WI38 (cell line): ENCODE measurements at regions not wholly inside any gene's neighbourhood (a gene's known extent, or its start where the extent isn't known, plus 50 kb on each side); places are given as distances from the start of the nearest gene placed in this dataset.

Source experiments
- H3K4me3 ChIP-seq: 2 replicates; pipeline ENCODE4 v1.5.1; 2011; ENCODE audit warnings: low read depth, mild to moderate bottlenecking, control low read depth, low read length
- CTCF ChIP-seq: IDR thresholded peaks from 2 replicates; pipeline ENCODE4 v1.5.1; 2012; ENCODE audit warnings: low read depth, mild to moderate bottlenecking, control low read depth, low read length

GRCh38 chr12:90061809-90062208 lies 353.2 kb upstream of the ATP2B1 start:
- no peak overlapping the region for H3K4me3 ChIP-seq
- TF ChIP-seq CTCF, result no peak

GRCh38 chr12:90060031-90060430 lies 351.4 kb upstream of the ATP2B1 start:
- H3K4me3 ChIP-seq, result no peak overlapping the region

GRCh38 chr12:90058704-90059103 lies 350.1 kb upstream of the ATP2B1 start:
- TF ChIP-seq CTCF, result no peak
- no peak overlapping the region for H3K4me3 ChIP-seq

More at GRCh38 chr12:90060031-90060430, 351.4 kb upstream of the ATP2B1 start:
- TF ChIP-seq CTCF, result no peak

- TF ChIP-seq CTCF, result no peak
- H3K4me3 ChIP-seq, result no peak overlapping the region
Measured at GRCh38 chr12:90055071-90055470, 346.4 kb upstream of the ATP2B1 start.

GRCh38 chr12:90048918-90049317 lies 340.3 kb upstream of the ATP2B1 start:
- TF ChIP-seq CTCF, result no peak
- H3K4me3 ChIP-seq, result no peak overlapping the region

GRCh38 chr12:90045559-90045958 lies 336.9 kb upstream of the ATP2B1 start:
- TF ChIP-seq CTCF, result no peak
- H3K4me3 ChIP-seq, result no peak overlapping the region

GRCh38 chr12:90044069-90044468 lies 335.4 kb upstream of the ATP2B1 start:
- no peak overlapping the region for H3K4me3 ChIP-seq
- TF ChIP-seq CTCF, result no peak
